NCI-H510A (cell line): ENCODE measurements at regions not wholly inside any gene's neighbourhood (a gene's known extent, or its start where the extent isn't known, plus 50 kb on each side); places are given as distances from the start of the nearest gene placed in this dataset.

Experiments
- DNase-seq: peaks from one replicate; lab custom pipeline; 2025; lab: John Stamatoyannopoulos, UW

DNA sequence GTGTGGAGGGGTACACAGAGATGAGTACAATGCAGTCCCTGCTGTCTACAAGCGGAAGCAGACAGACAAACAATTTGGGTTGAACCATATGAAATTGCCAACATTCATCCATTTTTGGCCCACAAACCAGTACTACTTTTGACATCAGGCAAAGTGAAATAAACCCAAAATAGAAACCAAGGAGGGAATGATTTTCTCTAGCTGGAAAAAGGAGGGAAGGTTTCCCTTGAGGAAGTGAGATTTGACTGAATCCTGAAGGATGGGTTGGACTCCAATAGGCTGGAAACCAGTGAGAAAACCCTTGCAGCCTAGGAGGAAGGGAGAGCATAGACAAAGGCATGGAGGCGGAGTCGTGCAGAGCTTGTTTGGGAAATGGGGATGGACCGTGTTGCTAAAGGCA is 63.5 kb upstream of the PJA1 start:
- DNase-seq = no peak

DNA sequence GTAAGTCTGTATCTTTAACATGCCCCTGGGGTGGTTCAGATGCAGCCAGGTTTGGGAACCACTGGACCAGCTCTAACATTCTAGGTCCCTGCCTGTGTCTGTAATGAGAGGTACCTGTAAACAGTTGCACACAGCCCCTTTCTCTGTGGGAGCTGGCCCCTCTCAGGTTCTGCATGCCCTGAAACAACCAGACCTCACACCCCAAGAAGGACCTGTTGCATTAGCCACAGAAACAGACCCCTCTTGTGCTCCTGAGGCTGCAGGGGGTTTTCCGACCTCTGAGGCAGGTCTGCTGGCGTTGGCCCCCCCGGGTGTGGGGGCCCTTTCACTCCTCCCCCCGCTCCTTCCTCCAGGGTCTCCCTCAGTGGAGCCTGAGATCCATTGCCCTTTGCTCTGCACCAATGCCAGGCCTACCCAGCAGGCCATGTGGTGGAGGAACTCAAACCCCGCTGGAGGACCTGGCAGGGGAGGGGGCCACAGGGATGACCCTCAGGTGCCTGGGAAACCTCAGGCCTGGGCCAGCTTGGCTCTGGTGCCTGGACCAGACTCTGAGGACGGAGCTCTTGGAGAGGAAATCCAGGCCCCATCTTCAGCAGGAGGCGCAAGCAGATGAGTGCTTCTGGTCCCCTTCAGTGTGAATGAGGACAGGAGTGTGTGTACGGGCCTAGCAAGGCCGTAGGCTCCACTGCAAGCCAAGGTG is 61.4 kb upstream of the PJA1 start:
- no peak for DNase-seq

DNA sequence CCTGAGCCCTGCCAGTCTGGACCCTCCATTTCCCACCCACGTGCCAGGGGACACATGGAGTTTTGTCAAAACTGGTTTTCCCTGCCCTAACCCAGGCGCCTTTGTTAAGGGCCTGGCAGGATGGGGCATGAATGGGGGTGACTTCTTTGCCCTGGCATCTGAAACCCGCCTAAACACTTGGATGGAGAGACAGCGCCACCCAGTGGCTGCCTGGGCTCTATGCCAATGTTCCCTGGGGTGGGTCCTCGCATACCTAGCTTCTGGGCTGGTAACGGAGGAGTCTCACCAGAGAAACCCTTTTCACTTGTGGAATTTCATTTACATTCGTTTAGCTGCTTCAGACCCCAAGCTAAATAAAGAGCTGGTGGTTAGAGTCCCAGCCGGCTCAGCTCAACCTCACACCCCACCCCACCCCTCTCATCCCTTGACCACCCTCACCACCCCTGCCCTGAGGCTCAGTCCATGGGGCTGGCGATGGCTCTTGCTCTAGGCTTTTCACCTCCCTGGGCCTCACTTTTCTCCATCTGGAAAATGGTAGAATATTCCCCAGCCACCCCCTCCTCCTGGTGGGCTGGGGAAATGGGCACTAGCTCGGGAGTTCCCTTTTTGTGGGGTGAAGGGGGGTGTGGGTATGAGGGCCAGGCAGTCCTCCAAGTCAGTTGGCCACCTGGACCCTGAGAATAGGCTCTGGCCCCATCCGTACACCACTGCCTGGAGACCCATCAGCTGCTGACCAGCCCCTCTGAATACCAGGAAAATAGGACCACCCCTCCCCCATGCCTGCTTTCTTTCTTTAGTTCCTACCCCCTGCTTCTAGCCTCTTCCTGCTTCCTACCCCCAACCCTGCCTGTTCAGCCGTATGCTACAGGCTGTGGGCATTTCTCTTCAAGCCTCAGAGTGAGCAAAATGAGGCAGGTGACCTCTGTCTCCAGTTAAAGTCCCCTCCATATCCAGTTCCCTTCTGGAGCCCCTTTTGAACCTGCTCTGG is 57.1 kb upstream of the PJA1 start:
- DNase-seq = peak; percentile 9

DNA sequence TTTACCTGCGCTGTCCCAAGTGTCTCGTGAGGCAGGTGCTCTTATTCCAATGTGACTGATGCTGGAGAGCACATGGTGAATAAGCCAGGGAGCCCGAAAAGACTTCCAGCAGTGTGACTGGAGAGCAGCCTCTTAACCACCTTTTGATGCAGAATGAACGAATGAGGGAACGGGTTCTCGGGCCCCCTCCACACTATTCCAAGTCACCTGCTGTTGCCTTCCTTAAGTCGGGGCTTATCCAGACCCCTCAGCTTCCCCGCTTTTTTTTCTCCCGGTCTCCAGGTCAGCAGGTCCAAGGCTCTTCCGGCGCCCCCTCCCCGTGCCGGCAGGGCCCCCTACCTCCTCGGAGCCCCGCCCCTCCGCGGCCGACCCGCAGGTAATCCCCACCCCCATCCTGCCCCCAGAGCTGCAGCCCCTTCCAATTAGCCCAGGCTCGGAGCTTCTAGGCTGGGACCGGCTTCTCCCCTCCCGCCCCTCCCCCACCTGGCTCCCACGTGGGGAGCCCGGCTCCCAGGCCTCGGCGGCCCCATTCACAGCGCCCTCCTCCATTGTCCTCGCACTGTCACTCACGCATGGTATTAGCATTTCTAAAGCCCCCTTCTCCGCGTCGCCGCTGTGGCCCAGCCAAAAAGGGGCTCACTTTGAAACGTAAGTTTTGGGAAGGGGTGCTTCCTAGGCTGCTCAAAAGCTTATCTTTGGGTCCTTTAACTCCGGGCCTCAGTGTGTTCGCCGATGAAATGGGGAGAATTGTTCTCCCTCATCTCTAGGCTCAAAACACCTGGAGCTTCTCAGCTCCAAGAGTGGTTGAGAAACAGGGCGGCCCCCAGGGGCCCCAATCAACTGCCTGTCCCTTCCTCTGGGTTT is 56.2 kb upstream of the PJA1 start:
- no peak for DNase-seq

DNA sequence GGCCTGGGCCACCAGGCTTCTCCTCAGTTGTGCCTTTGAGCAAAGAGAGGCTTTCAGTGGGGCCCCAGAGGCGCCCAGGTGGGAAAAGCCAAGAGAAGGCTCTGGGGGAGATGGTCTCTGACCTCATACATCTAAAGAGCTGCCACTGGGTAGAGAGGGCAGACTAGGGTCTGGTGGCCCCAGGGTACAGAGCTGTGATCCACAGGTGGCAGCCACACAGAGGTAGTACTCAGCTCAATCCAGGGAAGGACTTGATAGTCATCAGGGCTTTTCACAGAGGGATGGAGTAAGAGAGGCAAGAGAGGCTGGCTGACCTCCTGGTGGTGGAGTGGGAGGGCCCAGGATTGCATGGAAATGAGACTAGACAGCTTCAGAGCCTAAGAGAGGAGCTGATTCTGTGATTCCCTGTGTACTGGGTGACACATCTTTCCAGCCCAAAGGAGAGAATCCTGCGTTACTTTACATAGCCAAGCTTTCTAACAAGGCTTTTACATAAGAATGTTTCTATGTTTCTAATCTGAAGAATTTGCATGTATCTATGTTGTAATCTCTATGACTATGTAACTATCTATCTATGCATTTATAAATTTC is 53.2 kb upstream of the PJA1 start:
- no peak for DNase-seq

DNA sequence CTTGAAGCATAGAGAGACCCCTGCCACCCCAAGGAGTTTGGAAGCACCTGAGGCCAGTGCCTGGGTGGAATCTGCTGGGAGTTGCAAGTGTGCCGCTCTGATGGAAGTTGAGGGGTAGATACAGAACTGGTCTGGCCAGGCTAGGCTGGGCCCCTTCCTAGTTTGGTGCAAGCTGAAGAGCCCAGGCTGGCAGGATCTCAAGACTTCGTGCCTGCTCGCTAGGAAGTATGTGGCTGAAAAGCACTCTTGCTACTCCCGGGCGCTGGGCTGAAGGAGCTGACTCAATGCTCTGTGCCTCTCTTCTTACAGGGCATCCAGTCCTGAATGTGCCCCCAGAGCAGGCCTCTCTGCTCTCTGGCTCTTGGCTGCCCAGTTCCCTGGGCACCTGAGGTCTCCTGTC is 51.7 kb upstream of the PJA1 start:
- no peak for DNase-seq

DNA sequence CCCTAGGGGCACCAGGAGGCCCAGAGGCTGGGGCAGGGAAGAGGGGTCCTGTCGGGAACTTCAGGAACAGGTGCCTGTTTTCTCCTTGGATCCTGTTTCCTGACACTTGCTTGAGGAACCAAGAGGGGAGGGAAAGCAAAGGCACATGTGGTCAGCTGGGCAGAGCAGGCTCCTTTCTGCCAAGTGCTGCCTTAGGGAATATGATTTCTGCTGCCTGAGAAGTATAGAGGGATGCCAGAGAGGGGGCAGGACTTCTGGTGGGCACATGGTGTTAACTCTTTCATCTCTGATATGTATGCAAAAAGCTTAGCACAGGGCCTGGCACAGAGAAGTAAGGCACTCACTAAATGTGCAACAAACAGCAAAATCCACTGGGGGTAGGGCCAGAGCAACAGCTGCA is 51.2 kb upstream of the PJA1 start:
- no peak for DNase-seq

DNA sequence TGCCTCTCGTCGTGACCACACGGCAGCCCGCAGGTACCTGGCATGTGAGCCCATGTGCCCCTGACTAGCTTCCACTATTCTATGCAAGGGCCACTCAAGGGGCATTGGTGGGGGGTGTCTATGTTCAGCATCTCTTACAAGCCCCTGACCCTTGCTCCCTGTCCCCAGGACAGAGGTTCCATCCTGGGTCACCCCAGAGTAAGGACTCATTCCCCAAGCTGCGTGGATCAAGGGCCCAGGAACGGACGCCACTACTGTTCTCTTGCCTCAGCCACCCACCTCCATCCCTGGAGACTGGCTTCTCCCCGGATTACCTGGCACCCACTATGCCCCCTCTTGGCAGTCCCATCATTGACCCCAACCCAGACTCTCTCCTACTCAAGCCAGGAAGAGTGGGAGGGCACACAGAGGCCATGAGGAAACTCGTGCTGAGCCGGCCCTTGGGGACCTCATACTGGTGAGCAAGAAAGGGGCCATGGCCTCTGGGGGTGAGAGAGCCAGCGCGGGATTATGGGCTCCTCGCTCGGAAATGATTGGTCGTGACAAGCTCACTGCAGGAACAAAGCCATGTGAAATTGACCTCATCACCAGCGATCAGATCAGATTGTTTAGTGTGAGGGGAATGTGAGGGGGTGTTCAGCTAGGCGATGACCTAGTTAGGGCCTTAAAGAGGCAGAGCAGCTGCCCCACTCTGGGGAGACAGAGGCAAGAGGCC is 50.1 kb upstream of the PJA1 start:
- DNase-seq = no peak
